ENCODE measurements at regions not wholly inside any gene's neighbourhood (a gene's known extent, or its start where the extent isn't known, plus 50 kb on each side); places are given as distances from the start of the nearest gene placed in this dataset.
"Not testable (repeated sequence)": the region's sequence is repeated elsewhere in the genome, so short reads cannot be mapped to it uniquely, and the experiment has no call there.

DNA sequence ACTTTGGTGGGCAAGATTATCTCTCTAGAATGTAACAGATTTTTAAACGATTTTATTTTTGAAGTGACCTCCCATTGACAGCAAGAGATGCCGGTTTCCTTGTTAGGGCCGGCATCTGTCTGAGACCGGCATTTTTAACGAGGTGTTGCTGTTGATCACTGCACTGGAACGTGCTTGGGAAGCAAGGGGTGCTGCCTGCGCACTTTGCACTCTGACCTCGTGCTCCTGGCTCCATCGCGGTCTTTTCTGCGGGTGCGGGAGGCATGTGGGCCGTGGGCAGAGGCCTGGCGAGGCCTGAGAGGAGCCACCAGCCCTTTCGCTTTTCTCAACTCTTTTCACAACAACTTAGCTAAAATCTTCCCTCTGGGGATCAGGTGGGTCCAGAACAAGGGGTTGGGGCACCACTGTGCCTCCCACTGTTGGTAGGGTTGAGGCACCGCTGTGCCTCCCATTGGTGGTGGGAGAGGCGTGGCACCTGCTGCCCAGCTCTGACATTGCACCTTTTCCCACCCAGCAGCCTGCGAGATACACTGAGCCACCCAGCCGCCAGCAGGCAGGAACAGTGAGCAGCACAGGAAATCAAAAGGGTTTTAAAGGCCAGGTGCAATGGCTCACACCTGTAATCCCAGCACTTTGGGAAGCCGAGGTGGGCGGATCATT, 209.5 kb downstream of the LAT start:
- H3K9me3 ChIP-seq; H3K4me1 ChIP-seq (ENCODE audit: low read depth); H3K4me3 ChIP-seq; ATAC-seq; H3K36me3 ChIP-seq (ENCODE audit: low read depth); intact Hi-C loops (cut with DNase I, micrococcal nuclease): not testable (repeated sequence)
- peak in 1 of 3 donors; percentile 4 for DNase-seq

DNA sequence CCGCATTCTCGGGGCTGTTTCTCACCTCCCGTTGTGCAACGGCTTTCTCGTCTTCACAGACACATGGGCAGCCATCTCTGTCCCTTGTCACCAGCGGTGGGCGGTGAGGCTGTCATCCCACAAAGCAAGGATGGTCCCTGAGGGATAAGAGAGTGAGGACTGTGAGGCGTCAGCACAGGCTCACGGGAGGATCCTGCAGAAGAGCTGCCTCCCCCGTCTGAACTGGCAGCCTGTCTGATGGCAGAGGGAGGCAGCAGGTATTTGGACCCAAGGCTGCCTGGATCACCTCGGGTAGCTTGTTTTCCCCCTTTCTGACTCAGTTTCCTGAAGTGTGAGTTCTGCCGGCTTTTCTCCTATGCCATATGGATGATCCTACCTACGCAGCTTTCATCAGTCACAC, 208.8 kb downstream of the LAT start:
- H3K4me3 ChIP-seq; H3K9me3 ChIP-seq; ATAC-seq; intact Hi-C loops (cut with DNase I, micrococcal nuclease); H3K4me1 ChIP-seq (ENCODE audit: low read depth); H3K36me3 ChIP-seq (ENCODE audit: low read depth): not testable (repeated sequence)
- peak in 1 of 3 donors; percentile 18 for DNase-seq

DNA sequence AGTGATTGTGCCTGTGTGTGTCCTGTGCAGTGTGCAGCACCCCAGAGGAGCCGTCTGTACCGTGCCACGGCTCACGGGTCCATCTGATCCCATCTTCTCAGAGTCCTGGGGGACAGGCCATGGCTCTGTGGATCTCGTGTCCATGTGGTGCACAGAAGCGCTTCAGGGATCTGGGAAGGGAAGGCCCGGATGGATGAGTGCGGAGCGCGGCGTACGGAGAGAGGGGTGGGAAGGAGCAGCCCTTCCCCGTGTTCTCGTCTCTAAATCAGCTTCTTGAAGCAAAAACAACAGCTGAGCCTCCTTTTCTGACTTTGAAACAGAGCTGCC, 208.4 kb downstream of the LAT start:
- DNase-seq; ATAC-seq; H3K4me3 ChIP-seq; intact Hi-C loops (cut with DNase I, micrococcal nuclease); H3K9me3 ChIP-seq; H3K4me1 ChIP-seq (ENCODE audit: low read depth); H3K36me3 ChIP-seq (ENCODE audit: low read depth): not testable (repeated sequence)

DNA sequence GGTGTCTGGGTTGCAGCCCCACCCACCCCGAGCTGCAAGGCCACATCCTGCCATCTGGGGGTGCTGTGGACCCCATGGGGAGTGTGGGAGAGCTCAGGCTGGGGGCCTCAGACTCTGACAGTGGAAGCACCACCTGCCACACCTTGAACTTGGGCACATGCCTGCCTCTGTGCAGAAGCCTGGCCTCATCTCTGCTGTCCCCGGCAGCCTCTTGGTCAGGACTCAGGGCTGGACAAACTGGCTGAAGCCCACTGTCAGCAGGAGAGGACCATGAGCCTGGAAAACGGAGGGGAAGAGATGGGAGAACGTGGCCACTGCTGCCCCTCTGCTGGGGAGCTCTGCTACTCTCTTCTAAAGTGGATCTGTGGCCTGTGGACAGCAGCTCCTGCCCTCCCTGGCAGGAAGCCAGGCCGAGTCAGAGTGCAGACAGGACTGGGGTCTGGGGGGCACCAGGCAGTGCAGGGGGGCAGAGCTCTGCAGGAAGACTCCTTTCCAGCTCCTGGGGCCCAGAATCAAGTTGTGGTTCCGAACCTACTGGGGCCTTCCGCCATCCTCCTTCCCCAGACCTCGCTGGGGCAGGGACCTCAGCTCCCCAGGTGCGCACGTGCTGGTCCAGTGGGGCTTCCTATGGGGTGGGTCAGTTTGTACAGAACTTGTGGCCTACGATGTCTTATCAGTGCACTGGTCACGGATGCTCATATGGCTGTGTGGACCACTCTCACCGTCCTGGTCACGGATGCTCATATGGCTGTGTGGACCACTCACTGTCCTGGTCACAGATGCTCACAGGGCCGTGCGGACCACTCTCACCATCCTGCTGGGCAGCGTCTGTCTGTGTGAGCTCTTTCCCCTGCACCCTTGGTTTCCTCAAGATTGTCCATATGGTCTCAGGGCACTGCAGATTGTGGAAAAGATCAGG, 207.7 kb downstream of the LAT start:
- H3K4me3 ChIP-seq, result no peak overlapping the region
- no peaks in the 10 kb centered on the region for H3K9me3 ChIP-seq
- ATAC-seq, result no peak
- no peak for DNase-seq
- intact Hi-C loops (cut with DNase I, micrococcal nuclease), result no loop called here
- no peaks in the 10 kb centered on the region for H3K4me1 ChIP-seq (ENCODE audit: low read depth)
- no peaks in the 10 kb centered on the region for H3K36me3 ChIP-seq (ENCODE audit: low read depth)
- TF ChIP-seq, protein P1, sequence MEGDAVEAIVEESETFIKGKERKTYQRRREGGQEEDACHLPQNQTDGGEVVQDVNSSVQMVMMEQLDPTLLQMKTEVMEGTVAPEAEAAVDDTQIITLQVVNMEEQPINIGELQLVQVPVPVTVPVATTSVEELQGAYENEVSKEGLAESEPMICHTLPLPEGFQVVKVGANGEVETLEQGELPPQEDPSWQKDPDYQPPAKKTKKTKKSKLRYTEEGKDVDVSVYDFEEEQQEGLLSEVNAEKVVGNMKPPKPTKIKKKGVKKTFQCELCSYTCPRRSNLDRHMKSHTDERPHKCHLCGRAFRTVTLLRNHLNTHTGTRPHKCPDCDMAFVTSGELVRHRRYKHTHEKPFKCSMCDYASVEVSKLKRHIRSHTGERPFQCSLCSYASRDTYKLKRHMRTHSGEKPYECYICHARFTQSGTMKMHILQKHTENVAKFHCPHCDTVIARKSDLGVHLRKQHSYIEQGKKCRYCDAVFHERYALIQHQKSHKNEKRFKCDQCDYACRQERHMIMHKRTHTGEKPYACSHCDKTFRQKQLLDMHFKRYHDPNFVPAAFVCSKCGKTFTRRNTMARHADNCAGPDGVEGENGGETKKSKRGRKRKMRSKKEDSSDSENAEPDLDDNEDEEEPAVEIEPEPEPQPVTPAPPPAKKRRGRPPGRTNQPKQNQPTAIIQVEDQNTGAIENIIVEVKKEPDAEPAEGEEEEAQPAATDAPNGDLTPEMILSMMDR (IDR thresholded peaks at IDR 0.05), result no peak

DNA sequence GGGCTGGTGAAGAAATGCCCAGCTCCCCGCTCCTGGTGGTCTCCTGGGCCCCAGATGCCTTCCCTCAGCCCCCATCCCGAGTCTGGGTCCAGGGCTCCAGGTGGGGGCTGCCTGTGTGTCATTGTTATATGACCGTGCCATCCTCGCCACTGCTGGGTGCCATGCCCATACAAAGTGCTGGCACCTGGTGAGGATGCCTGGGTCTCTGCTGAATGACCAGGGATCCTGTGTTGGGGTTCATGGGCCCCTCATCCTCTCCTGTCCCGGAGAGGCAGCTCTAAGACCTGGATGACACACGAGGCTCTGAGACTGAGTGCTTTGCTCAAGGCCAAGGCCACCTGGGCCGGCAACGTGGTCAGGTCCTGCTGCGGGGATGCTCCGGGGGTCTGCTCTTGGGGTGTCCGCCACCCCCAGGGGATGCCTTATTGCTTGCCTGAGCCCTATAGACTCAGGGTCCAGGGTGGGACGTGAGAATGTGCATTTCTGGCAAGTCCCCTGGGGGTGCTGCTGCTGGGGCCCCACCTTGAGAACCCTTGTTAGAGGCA, 206.9 kb downstream of the LAT start:
- H3K4me1 ChIP-seq (ENCODE audit: low read depth); H3K4me3 ChIP-seq; DNase-seq; H3K36me3 ChIP-seq (ENCODE audit: low read depth); ATAC-seq; H3K9me3 ChIP-seq; intact Hi-C loops (cut with DNase I, micrococcal nuclease): not testable (repeated sequence)

DNA sequence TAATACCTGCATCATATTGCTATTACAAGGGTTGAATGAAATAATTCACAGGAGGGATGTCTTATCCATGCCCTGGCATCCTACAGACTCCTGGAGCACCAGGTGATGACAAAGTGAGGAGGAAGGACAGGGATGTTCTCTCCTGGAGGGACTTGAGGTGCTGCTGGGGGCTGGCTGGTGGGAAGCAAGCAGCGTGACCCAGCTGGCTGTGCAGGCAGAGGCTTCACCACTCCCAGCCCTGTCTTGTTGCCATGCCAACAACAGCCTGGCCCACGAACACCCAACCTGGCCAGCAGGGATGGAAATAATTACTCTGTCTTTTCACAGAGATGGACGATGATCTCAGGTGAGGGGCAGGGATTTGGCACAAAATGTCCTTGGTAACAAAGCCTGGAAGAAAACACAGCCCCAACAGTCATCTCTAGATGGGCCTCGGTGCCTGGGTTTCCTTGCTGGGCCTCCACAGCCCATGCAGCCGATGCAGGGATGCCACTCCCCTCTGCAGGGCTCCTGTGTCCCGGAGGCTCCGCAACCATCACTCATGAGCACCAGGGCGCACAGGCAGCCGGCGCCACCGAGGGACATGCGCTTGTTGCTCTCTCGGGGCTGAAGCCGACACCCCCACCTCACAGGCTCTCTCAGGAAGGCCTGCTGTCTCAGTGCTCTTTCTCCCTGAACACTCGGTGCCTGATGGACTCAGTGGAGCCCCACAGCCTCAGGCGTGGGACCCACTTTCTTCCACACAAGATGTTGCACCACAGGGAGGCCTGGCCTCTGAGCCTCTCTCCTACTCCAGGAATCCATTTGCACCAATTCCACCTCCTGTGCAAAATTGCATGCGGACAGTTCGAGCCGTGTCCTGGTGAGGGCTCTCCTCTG, 205.9 kb downstream of the LAT start:
- H3K36me3 ChIP-seq (ENCODE audit: low read depth); ATAC-seq; H3K4me3 ChIP-seq; H3K4me1 ChIP-seq (ENCODE audit: low read depth); intact Hi-C loops (cut with DNase I, micrococcal nuclease); H3K9me3 ChIP-seq; DNase-seq: not testable (repeated sequence)

DNA sequence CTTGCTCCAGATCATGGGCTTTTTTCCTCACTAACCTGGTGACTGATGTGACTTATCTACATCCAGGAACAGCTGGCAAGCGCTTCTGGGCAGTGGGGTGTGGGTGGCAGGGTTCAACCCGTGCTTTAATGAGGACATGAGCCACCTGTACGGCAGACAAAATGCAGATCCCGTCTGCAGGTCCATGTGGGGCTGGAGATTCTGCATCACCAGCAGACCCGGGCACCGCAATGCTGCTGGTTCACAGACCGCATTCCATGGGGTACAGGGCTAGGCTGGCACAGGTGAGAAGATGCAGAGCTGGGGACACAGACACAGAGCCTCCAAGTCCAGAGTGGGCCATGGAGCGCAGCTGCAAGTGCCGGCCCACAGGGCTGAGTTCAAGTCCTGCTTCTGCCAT, 204.0 kb downstream of the LAT start:
- H3K36me3 ChIP-seq (ENCODE audit: low read depth); ATAC-seq; DNase-seq; H3K9me3 ChIP-seq; H3K4me3 ChIP-seq; intact Hi-C loops (cut with DNase I, micrococcal nuclease); H3K4me1 ChIP-seq (ENCODE audit: low read depth): not testable (repeated sequence)

DNA sequence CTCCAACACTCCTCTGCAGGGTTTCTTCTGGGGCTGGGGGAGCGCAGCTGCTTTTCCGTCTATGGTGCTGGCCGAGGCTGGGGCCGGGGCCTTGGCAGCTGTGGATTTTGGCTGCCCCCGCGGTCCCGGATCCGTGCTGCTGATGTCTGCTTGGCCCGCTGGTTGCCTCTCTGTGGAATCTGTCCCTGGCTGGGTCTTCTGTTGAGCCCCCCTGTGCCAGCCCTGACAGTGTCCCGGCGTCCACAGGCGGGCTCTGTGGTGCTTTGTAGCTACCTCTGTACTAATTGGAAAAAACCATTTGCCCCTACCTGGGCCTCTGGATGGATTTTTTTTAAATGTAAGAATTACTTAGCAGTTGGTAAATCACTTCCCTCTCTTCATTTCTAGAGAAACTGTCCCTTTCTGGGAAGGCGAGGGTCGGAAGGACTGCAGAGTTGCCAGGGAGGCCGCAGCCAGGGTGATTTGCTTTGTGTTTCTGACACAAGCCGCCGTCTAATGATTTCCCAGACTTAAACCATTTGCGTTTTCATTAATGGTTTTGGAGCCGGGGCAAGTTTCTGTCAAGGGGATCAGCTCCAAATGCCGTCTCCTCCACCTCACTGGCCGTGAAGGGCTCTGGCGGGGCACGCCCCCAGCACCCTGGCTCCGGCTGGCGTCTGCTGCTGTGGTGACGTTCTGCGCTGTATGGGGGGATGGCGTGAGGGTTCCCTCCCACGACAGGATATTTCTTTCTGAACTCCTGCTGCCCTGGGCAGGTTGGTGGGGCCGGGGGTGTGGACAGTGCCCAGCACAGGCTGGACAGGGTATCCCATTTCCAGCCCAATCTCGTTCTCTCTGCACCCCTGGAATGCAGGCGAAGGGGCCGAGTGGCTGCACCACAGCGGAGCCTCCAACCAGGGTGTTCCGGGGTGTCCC, 201.7 kb downstream of the LAT start:
- intact Hi-C loops (cut with DNase I, micrococcal nuclease); H3K4me3 ChIP-seq; H3K9me3 ChIP-seq; ATAC-seq; DNase-seq; H3K36me3 ChIP-seq (ENCODE audit: low read depth); H3K4me1 ChIP-seq (ENCODE audit: low read depth): not testable (repeated sequence)

DNA sequence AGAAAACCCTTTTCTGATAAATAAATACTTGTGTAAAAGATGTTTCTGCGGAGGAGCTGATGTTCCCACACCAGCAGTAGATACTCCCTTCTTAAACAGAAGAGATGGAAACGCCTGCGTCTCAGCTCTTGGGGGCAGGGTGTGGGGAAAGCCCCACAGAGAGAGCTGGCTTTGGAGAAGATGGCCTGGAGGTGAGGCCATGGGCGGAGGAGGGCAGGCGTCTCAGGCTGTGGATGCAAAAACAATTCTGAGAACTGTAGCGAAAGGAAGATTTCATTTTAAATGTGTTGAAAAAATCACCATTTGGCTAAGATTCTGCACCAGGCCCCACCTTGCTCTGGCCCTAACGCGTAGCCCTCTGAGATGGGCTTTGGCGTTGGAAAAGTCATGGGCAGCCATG, 201.0 kb downstream of the LAT start:
- intact Hi-C loops (cut with DNase I, micrococcal nuclease); H3K9me3 ChIP-seq; ATAC-seq; H3K4me1 ChIP-seq (ENCODE audit: low read depth); H3K36me3 ChIP-seq (ENCODE audit: low read depth); H3K4me3 ChIP-seq; DNase-seq: not testable (repeated sequence)

DNA sequence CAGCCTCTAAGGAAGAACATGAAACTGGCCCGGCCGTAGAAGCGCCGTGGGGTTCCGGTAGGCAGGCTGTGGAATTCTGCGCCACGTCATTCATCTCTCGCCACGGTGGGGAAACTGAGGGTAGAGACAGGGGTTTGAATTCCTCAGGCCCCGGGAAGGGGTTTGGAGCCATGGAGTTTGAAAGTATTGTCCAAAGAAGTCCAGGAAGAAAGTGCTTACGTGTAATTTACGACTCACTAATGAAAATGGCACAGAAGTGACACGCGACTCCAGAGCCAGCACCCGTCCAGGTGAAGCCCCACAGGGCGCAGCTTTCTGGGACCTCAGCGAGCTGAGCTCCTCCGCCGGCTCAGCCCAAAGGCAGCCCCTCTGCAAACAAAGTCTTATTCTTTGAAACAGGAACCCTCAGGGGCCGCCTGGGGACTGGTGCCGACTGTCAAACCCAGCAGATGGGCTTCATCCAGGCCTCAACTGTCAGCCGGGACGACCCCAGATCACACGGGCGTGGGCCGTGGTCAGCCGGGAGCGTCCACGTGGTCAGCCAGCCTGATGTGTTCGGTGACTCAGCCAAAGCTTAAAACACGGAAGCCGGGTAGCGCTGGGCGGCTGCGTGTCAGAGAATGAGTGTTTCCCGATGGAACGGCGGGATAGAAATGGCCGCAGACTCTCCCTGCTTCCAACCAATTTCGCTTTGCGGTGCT, 200.0 kb downstream of the LAT start:
- H3K4me3 ChIP-seq; intact Hi-C loops (cut with DNase I, micrococcal nuclease); H3K4me1 ChIP-seq (ENCODE audit: low read depth); H3K9me3 ChIP-seq; H3K36me3 ChIP-seq (ENCODE audit: low read depth): not testable (repeated sequence)
- ATAC-seq, result peak; percentile 58
- DNase-seq, result peak in 1 of 3 donors; percentile 44

Data from mucosa of descending colon (tissue), 3 donors.